GM23338 (cell line): ENCODE measurements at regions not wholly inside any gene's neighbourhood (a gene's known extent, or its start where the extent isn't known, plus 50 kb on each side); places are given as distances from the start of the nearest gene placed in this dataset.

Source experiments
- ATAC-seq: fragments of 200-7000 bp; cut with Tn5 transposase; 3 replicates; pipeline ENCODE4 v1.9.1; 2020
- DNase-seq: peaks from one replicate; pipeline ENCODE4 v3.0.0-alpha.2; 2015; ENCODE audit warnings: low spot score
- H2AFZ ChIP-seq: fragments of 200-600 bp; sonication (generic); 2 replicates; pipeline ENCODE4 v1.8.0; 2016; ENCODE audit warnings: antibody characterized with exemption, mild to moderate bottlenecking, moderate library complexity
- H3F3A ChIP-seq: fragments of 200-600 bp; sonication (generic); replicated peaks from 2 replicates; pipeline ENCODE4 v1.8.0; 2017; ENCODE audit warnings: antibody characterized with exemption, mixed run types, low read depth
- H3K27ac ChIP-seq: fragments of 200-600 bp; sonication (generic); 2 replicates; pipeline ENCODE4 v1.6.1; 2016; ENCODE audit warnings: low read depth
- H3K27me3 ChIP-seq: fragments of 200-600 bp; sonication (generic); 2 replicates; pipeline ENCODE4 v1.8.0; 2016; ENCODE audit warnings: mild to moderate bottlenecking, mixed run types, moderate library complexity; ENCODE audit not compliant: insufficient read depth
- H3K36me3 ChIP-seq: fragments of 200-600 bp; sonication (generic); 2 replicates; pipeline ENCODE4 v1.8.0; 2016; ENCODE audit warnings: mild to moderate bottlenecking; ENCODE audit not compliant: insufficient read depth
- H3K4me1 ChIP-seq: fragments of 200-600 bp; sonication (generic); 2 replicates; pipeline ENCODE4 v1.8.0; 2016; ENCODE audit warnings: mild to moderate bottlenecking, moderate library complexity; ENCODE audit not compliant: insufficient read depth
- H3K4me2 ChIP-seq: fragments of 200-600 bp; sonication (generic); 2 replicates; pipeline ENCODE4 v1.7.1; 2017; ENCODE audit warnings: mixed run types
- H3K4me3 ChIP-seq: fragments of 200-600 bp; sonication (generic); 2 replicates; pipeline ENCODE4 v1.6.1; 2016; ENCODE audit warnings: mixed run types
- H3K79me2 ChIP-seq: fragments of 200-600 bp; sonication (generic); replicated peaks from 2 replicates; pipeline ENCODE4 v1.8.0; 2017; ENCODE audit warnings: mild to moderate bottlenecking; ENCODE audit not compliant: insufficient read depth
- H3K9me2 ChIP-seq: fragments of 200-600 bp; sonication (generic); 2 replicates; pipeline ENCODE4 v1.8.0; 2017; ENCODE audit not compliant: insufficient read depth
- H4K20me1 ChIP-seq: fragments of 200-600 bp; sonication (generic); replicated peaks from 2 replicates; pipeline ENCODE4 v1.8.0; 2017; ENCODE audit warnings: mild to moderate bottlenecking; ENCODE audit not compliant: insufficient read depth
- H3K27ac Mint-ChIP-seq: 2 replicates; pipeline ENCODE4 v1.8.0; 2020; ENCODE audit warnings: inconsistent platforms, mild to moderate bottlenecking, moderate library complexity, mixed read lengths
- H3K27me3 Mint-ChIP-seq: 3 replicates; pipeline ENCODE4 v1.8.0; 2022; ENCODE audit warnings: low read depth, mild to moderate bottlenecking, moderate library complexity, mixed read lengths, inconsistent platforms; ENCODE audit not compliant: insufficient read depth, poor library complexity
- H3K36me3 Mint-ChIP-seq: 3 replicates; pipeline ENCODE4 v1.8.0; 2021; ENCODE audit warnings: low read depth, mild to moderate bottlenecking, inconsistent platforms, moderate library complexity, mixed read lengths
- H3K4me1 Mint-ChIP-seq: 3 replicates; pipeline ENCODE4 v1.8.0; 2020; ENCODE audit warnings: mild to moderate bottlenecking, inconsistent platforms, mixed read lengths
- H3K4me3 Mint-ChIP-seq: 3 replicates; pipeline ENCODE4 v1.8.0; 2021; ENCODE audit warnings: moderate library complexity, mild to moderate bottlenecking, inconsistent platforms, mixed read lengths
- H3K9me3 Mint-ChIP-seq: 3 replicates; pipeline ENCODE4 v1.8.0; 2020; ENCODE audit warnings: moderate library complexity, mild to moderate bottlenecking, inconsistent platforms, mixed read lengths
- CREB1 ChIP-seq: fragments of 250-450 bp; sonication (Bioruptor Pico); IDR thresholded peaks from 2 replicates; pipeline ENCODE4 v1.5.0; 2020; ENCODE audit warnings: low read depth, mild to moderate bottlenecking, moderate library complexity
- CTCF ChIP-seq, 2 experiments: fragments of 200-600 bp in 1 of 2; sonication (generic) in 1 of 2; conservative IDR thresholded peaks; 2 replicates each; pipeline versions ENCODE4 v1.5.1 to v1.6.1; 2016 to 2017; ENCODE audit warnings: antibody characterized with exemption in 2 of 2, low read depth in 2 of 2, mild to moderate bottlenecking in 2 of 2, moderate library complexity in 1 of 2
- ETS1 ChIP-seq: IDR thresholded peaks from 2 replicates; pipeline ENCODE4 v1.6.1; 2016; ENCODE audit warnings: antibody characterized with exemption
- EZH2 ChIP-seq: fragments of 200-600 bp; sonication (generic); IDR thresholded peaks from one replicate; pipeline ENCODE4 v1.8.0; 2017; ENCODE audit warnings: antibody characterized with exemption, mild to moderate bottlenecking, low read depth; ENCODE audit not compliant: unreplicated experiment
- EZH2phosphoT487 ChIP-seq: fragments of 200-600 bp; sonication (generic); IDR thresholded peaks from one replicate; pipeline ENCODE4 v1.8.1; 2018; ENCODE audit warnings: antibody characterized with exemption; ENCODE audit not compliant: unreplicated experiment
- JUNB ChIP-seq: IDR thresholded peaks from one replicate; pipeline ENCODE4 v1.6.1; 2016; ENCODE audit warnings: antibody characterized with exemption; ENCODE audit not compliant: unreplicated experiment
- NANOG ChIP-seq: IDR thresholded peaks from 2 replicates; pipeline ENCODE4 v1.6.1; 2016; ENCODE audit warnings: antibody characterized with exemption, borderline replicate concordance
- POLR2AphosphoS5 ChIP-seq: IDR thresholded peaks from 2 replicates; pipeline ENCODE4 v1.6.1; 2016; ENCODE audit warnings: antibody characterized with exemption, low read depth
- REST ChIP-seq: IDR thresholded peaks from one replicate; pipeline ENCODE4 v1.6.1; 2018; ENCODE audit warnings: antibody characterized with exemption; ENCODE audit not compliant: unreplicated experiment
- STAT1 ChIP-seq: IDR thresholded peaks from one replicate; pipeline ENCODE4 v1.6.1; 2016; ENCODE audit warnings: antibody characterized with exemption; ENCODE audit not compliant: unreplicated experiment
- ZNF114 ChIP-seq: fragments of 250-450 bp; sonication (Bioruptor Pico); IDR thresholded peaks from 2 replicates; pipeline ENCODE4 v1.5.0; 2020; ENCODE audit warnings: mild to moderate bottlenecking, moderate library complexity
- ZNF331 ChIP-seq: fragments of 250-450 bp; sonication (Bioruptor Pico); IDR thresholded peaks from 2 replicates; pipeline ENCODE4 v1.5.0; 2020; ENCODE audit warnings: low read depth, mild to moderate bottlenecking, moderate library complexity
- ZNF462 ChIP-seq: fragments of 250-450 bp; sonication (Bioruptor Pico); IDR thresholded peaks from 2 replicates; pipeline ENCODE4 v1.5.0; 2020; ENCODE audit warnings: mild to moderate bottlenecking, moderate library complexity

- no peak overlapping the region for H3K4me3 ChIP-seq
- H4K20me1 ChIP-seq = no peaks in the 10 kb centered on the region
- H3K4me1 ChIP-seq = no peaks in the 10 kb centered on the region
- H3K27ac ChIP-seq = no peak overlapping the region
- no peaks in the 10 kb centered on the region for H3K36me3 Mint-ChIP-seq
- H3F3A ChIP-seq = no peaks in the 10 kb centered on the region
- no peaks in the 10 kb centered on the region; the same call in 2 of the 3 replicates for H3K4me1 Mint-ChIP-seq
- no peak for DNase-seq
- H2AFZ ChIP-seq = no peak overlapping the region; the same call in 1 of the 2 replicates
- no peak overlapping the region; the same call in 1 of the 2 replicates for H3K27ac Mint-ChIP-seq
- ATAC-seq = no peak
- H3K79me2 ChIP-seq = no peaks in the 10 kb centered on the region
- H3K9me3 Mint-ChIP-seq = no peaks in the 10 kb centered on the region
- H3K27me3 ChIP-seq = no peaks in the 10 kb centered on the region
- no peaks in the 10 kb centered on the region for H3K36me3 ChIP-seq
- no peak overlapping the region for H3K4me2 ChIP-seq
- H3K27me3 Mint-ChIP-seq = peaks cover 2% of the 10 kb centered on the region
- peaks cover 7% of the 10 kb centered on the region; the same call in 1 of the 2 replicates for H3K9me2 ChIP-seq
- H3K4me3 Mint-ChIP-seq = no peak overlapping the region
- no peak for TF ChIP-seq EZH2
- no peak for TF ChIP-seq ZNF114 (CRISPR knock-in tag)
- no peak for TF ChIP-seq REST
- TF ChIP-seq ETS1 = no peak
- TF ChIP-seq CTCF (conservative IDR thresholded peaks at IDR 0.05; ENCODE audit: low read depth in 2 of 2) = no peak
- TF ChIP-seq JUNB = no peak
- no peak for TF ChIP-seq ZNF331 (CRISPR knock-in tag)
- no peak for TF ChIP-seq STAT1
- TF ChIP-seq NANOG = no peak
- TF ChIP-seq ZNF462 (CRISPR knock-in tag) = no peak
- no peak for TF ChIP-seq POLR2AphosphoS5
- no peak for TF ChIP-seq EZH2phosphoT487
- no peak for TF ChIP-seq CREB1 (CRISPR knock-in tag)
These were observed 627.2 kb upstream of the PKN2 start for GRCh38 chr1:88056881-88057280.
